Mucosa of descending colon (tissue), 3 donors: ENCODE measurements at regions not wholly inside any gene's neighbourhood (a gene's known extent, or its start where the extent isn't known, plus 50 kb on each side); places are given as distances from the start of the nearest gene placed in this dataset.
A peak's percentile ranks its signal among the peaks of the same experiment; 100 is the strongest.

Source experiments
- ATAC-seq: fragments of 200-7000 bp; cut with Tn5 transposase; one replicate; pipeline ENCODE4 v1.9.1; 2020; ENCODE audit warnings: mild to moderate bottlenecking, moderate library complexity
- DNase-seq, 3 donors: peaks; one replicate each; pipeline ENCODE4 v3.0.0-alpha.2; 2020
- H3K36me3 ChIP-seq: fragments of 200-600 bp; one replicate; pipeline ENCODE4 v1.8.0; 2021; ENCODE audit warnings: low read depth, mild to moderate bottlenecking
- H3K4me1 ChIP-seq: fragments of 200-600 bp; one replicate; pipeline ENCODE4 v1.8.0; 2021; ENCODE audit warnings: low read depth, mild to moderate bottlenecking
- H3K4me3 ChIP-seq: fragments of 200-600 bp; one replicate; pipeline ENCODE4 v1.8.0; 2021; ENCODE audit warnings: mild to moderate bottlenecking
- H3K9me3 ChIP-seq: fragments of 200-600 bp; one replicate; pipeline ENCODE4 v1.8.0; 2021; ENCODE audit warnings: mild to moderate bottlenecking
- intact Hi-C, 2 donors: fragments of 100-400 bp; cut with DNase I in 1 of 2; cut with micrococcal nuclease in 1 of 2; formaldehyde crosslinking; loops; one replicate each; pipeline versions ENCODE4 v1.11.0 to v1.11.1; 2022; cut with DNase I, micrococcal nuclease
- TF ChIP-seq, protein P1 (sequence below): fragments of 200-600 bp; IDR thresholded peaks from one replicate; pipeline ENCODE4 v1.8.0; 2022; ENCODE audit warnings: antibody characterized with exemption, mild to moderate bottlenecking
- donor health status: DM: no; HTN: no; CAD: no; lungs with moderate emphysema.
- donor health status: DM: no; HTN: no; CAD: no.
- donor health status: DM: no; HTN: yes; CAD: no.

- ATAC-seq: no peak
- TF ChIP-seq, protein P1, sequence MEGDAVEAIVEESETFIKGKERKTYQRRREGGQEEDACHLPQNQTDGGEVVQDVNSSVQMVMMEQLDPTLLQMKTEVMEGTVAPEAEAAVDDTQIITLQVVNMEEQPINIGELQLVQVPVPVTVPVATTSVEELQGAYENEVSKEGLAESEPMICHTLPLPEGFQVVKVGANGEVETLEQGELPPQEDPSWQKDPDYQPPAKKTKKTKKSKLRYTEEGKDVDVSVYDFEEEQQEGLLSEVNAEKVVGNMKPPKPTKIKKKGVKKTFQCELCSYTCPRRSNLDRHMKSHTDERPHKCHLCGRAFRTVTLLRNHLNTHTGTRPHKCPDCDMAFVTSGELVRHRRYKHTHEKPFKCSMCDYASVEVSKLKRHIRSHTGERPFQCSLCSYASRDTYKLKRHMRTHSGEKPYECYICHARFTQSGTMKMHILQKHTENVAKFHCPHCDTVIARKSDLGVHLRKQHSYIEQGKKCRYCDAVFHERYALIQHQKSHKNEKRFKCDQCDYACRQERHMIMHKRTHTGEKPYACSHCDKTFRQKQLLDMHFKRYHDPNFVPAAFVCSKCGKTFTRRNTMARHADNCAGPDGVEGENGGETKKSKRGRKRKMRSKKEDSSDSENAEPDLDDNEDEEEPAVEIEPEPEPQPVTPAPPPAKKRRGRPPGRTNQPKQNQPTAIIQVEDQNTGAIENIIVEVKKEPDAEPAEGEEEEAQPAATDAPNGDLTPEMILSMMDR: no peak
Observed at GRCh38 chr9:34887841-34888240, 70.2 kb upstream of the PHF24 start.

DNA sequence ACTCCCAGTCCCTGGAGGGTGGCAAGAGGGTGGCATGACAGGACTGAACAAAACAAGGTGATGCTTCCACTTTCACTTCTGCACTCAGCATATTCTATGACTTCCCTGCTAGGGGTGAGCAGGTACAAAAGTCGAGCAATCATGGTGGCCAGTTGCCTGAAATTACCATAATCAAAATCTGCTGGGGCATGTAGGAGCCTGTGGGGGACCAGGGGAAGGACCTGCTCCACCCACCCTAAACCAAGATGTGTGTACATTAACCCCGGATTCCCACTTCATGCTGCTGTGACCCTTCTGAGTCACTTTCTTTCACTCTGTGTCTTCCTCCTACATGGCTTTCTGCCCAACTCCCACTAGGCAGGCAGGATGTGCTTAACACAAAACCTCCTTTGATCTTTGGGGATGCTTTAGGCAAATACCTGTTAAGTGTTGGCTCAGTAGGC is 73.3 kb upstream of the PHF24 start:
- no peak for DNase-seq
- intact Hi-C loops: no loop called here

More at GRCh38 chr9:34887841-34888240, 70.2 kb upstream of the PHF24 start:
- intact Hi-C loops: no loop called here
- no peaks in the 10 kb centered on the region for H3K4me1 ChIP-seq
- H3K9me3 ChIP-seq: no peaks in the 10 kb centered on the region
- H3K36me3 ChIP-seq: no peaks in the 10 kb centered on the region
- H3K4me3 ChIP-seq: no peak overlapping the region
- no peak for DNase-seq

GRCh38 chr9:34876096-34876495 is 82.0 kb upstream of the PHF24 start:
- no peaks in the 10 kb centered on the region for H3K36me3 ChIP-seq
- TF ChIP-seq, protein P1: no peak
- no peak overlapping the region for H3K4me3 ChIP-seq
- H3K9me3 ChIP-seq: no peaks in the 10 kb centered on the region
- DNase-seq: no peak
- intact Hi-C loops: no loop called here
- no peaks in the 10 kb centered on the region for H3K4me1 ChIP-seq
- ATAC-seq: no peak

More for the DNA sequence above, 73.3 kb upstream of the PHF24 start:
- Histone ChIP-seq H3K36me3 (no peaks in the 10 kb centered on the region), H3K4me3 (no peak overlapping the region), H3K9me3 (no peaks in the 10 kb centered on the region), H3K4me1 (no peaks in the 10 kb centered on the region)
- TF ChIP-seq, protein P1: no peak
- no peak for ATAC-seq

DNA sequence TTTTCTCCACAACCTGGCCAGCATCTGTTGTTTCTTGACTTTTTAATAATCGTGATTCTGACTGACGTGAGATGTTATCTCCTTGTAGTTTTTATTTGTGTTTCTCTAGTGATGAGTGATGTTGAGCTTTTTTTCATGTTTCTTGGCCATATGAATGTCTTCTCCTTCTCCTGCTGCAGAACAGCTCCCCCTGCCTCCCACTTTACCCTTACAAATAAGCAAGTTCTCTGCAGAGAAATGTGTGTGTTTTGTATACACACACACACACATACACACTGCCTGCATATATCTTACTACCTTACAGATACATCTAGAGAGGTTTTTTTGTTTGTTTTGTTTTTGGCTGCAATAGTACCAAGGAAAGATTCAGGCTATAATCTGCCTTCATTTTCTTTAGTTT is 88.7 kb upstream of the PHF24 start:
- Histone ChIP-seq H3K36me3 (no peaks in the 10 kb centered on the region), H3K4me1 (no peaks in the 10 kb centered on the region), H3K4me3 (no peak overlapping the region), H3K9me3 (peaks cover 4% of the 10 kb centered on the region)
- TF ChIP-seq, protein P1: no peak
- intact Hi-C loops: no loop called here
- ATAC-seq (no peak), DNase-seq (peak in 1 of 3 donors; percentile 23)

GRCh38 chr9:34866614-34867013 is 91.5 kb upstream of the PHF24 start:
- Histone ChIP-seq H3K4me1 (no peaks in the 10 kb centered on the region), H3K36me3 (no peaks in the 10 kb centered on the region), H3K4me3 (no peak overlapping the region), H3K9me3 (peaks cover 4% of the 10 kb centered on the region)
- no peak for DNase-seq
- ATAC-seq: no peak
- intact Hi-C loops: no loop called here
- TF ChIP-seq, protein P1: no peak

DNA sequence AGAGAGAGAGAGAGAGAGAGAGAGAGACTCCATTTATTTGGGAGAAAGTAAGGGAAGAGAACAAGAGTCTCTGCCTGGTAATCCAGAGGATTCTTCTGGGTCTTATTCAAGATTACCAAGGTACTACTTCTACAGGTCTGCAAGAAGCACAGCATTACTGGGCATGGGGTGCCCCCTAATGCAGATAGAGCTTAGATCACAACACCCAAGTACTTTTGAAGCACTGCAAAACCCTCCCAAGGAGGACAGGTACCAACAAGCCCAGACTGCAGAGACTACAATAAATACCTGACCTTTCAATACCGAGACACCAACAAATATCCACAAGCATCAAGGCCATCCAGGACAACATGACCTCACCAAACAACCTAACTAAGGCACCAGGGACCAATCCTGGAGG is 94.7 kb upstream of the PHF24 start:
- Histone ChIP-seq H3K9me3 (peaks cover 4% of the 10 kb centered on the region), H3K4me3 (no peak overlapping the region), H3K36me3 (no peaks in the 10 kb centered on the region), H3K4me1 (no peaks in the 10 kb centered on the region)
- intact Hi-C loops: no loop called here
- ATAC-seq: no peak
- TF ChIP-seq, protein P1: no peak
- no peak for DNase-seq
